KMS-11 (cell line): ENCODE measurements at regions not wholly inside any gene's neighbourhood (a gene's known extent, or its start where the extent isn't known, plus 50 kb on each side); places are given as distances from the start of the nearest gene placed in this dataset.
A peak's percentile ranks its signal among the peaks of the same experiment; 100 is the strongest.

Experiments
- H2AFZ ChIP-seq: fragments of 200-600 bp; sonication (generic); 2 replicates; pipeline ENCODE4 v1.6.1; 2016; ENCODE audit warnings: antibody characterized with exemption, mixed run types, low read depth
- H3K27ac ChIP-seq: fragments of 200-600 bp; sonication (generic); 2 replicates; pipeline ENCODE4 v1.6.1; 2016; ENCODE audit warnings: mild to moderate bottlenecking, mixed run types
- H3K27me3 ChIP-seq: fragments of 200-600 bp; sonication (generic); 2 replicates; pipeline ENCODE4 v1.6.1; 2017; ENCODE audit warnings: mild to moderate bottlenecking, low read depth, mixed run types, moderate library complexity; ENCODE audit not compliant: insufficient read depth
- H3K36me3 ChIP-seq: fragments of 200-600 bp; sonication (generic); 2 replicates; pipeline ENCODE4 v1.6.1; 2017; ENCODE audit warnings: mild to moderate bottlenecking, mixed run types; ENCODE audit not compliant: insufficient read depth
- H3K4me1 ChIP-seq: fragments of 200-600 bp; sonication (generic); 2 replicates; pipeline ENCODE4 v1.6.1; 2016; ENCODE audit warnings: mild to moderate bottlenecking, low read depth, mixed run types; ENCODE audit not compliant: poor library complexity, severe bottlenecking
- H3K4me2 ChIP-seq: fragments of 200-600 bp; sonication (generic); 2 replicates; pipeline ENCODE4 v1.7.0; 2016; ENCODE audit warnings: mild to moderate bottlenecking, mixed run types
- H3K4me3 ChIP-seq: fragments of 200-600 bp; sonication (generic); IDR thresholded peaks from 2 replicates; pipeline ENCODE4 v1.6.1; 2017; ENCODE audit warnings: low read depth, low read length, mixed read lengths; ENCODE audit not compliant: insufficient read depth
- H3K79me2 ChIP-seq: fragments of 200-600 bp; sonication (generic); 2 replicates; pipeline ENCODE4 v1.6.1; 2016; ENCODE audit warnings: low read depth, mixed run types; ENCODE audit not compliant: insufficient read depth
- H3K9ac ChIP-seq: fragments of 200-600 bp; sonication (generic); 2 replicates; pipeline ENCODE4 v1.6.1; 2016; ENCODE audit warnings: mild to moderate bottlenecking, mixed run types
- H4K20me1 ChIP-seq: fragments of 200-600 bp; sonication (generic); 2 replicates; pipeline ENCODE4 v1.6.1; 2016; ENCODE audit warnings: mild to moderate bottlenecking, mixed run types; ENCODE audit not compliant: insufficient read depth
- TF ChIP-seq, protein P1 (sequence below): fragments of 200-600 bp; sonication (generic); conservative IDR thresholded peaks from 2 replicates; pipeline ENCODE4 v1.6.1; 2017; ENCODE audit warnings: low read depth, mild to moderate bottlenecking, antibody characterized with exemption, low read length, moderate library complexity, mixed read lengths

- H3K4me1 ChIP-seq, result no peaks in the 10 kb centered on the region
- H3K4me3 ChIP-seq, result no peak overlapping the region
- H3K27me3 ChIP-seq, result peaks cover 6% of the 10 kb centered on the region; the same call in 1 of the 2 replicates
- H3K79me2 ChIP-seq, result no peaks in the 10 kb centered on the region
- TF ChIP-seq, protein P1, sequence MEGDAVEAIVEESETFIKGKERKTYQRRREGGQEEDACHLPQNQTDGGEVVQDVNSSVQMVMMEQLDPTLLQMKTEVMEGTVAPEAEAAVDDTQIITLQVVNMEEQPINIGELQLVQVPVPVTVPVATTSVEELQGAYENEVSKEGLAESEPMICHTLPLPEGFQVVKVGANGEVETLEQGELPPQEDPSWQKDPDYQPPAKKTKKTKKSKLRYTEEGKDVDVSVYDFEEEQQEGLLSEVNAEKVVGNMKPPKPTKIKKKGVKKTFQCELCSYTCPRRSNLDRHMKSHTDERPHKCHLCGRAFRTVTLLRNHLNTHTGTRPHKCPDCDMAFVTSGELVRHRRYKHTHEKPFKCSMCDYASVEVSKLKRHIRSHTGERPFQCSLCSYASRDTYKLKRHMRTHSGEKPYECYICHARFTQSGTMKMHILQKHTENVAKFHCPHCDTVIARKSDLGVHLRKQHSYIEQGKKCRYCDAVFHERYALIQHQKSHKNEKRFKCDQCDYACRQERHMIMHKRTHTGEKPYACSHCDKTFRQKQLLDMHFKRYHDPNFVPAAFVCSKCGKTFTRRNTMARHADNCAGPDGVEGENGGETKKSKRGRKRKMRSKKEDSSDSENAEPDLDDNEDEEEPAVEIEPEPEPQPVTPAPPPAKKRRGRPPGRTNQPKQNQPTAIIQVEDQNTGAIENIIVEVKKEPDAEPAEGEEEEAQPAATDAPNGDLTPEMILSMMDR, result no peak
- no peaks in the 10 kb centered on the region for H4K20me1 ChIP-seq
- H3K9ac ChIP-seq, result no peak overlapping the region
- H3K36me3 ChIP-seq, result no peaks in the 10 kb centered on the region
- no peak overlapping the region for H3K4me2 ChIP-seq
- H2AFZ ChIP-seq, result no peak overlapping the region
- H3K27ac ChIP-seq, result no peak overlapping the region
These were observed 50.4 kb upstream of the GGTA1 start for GRCh38 chr9:121550041-121550440.

DNA sequence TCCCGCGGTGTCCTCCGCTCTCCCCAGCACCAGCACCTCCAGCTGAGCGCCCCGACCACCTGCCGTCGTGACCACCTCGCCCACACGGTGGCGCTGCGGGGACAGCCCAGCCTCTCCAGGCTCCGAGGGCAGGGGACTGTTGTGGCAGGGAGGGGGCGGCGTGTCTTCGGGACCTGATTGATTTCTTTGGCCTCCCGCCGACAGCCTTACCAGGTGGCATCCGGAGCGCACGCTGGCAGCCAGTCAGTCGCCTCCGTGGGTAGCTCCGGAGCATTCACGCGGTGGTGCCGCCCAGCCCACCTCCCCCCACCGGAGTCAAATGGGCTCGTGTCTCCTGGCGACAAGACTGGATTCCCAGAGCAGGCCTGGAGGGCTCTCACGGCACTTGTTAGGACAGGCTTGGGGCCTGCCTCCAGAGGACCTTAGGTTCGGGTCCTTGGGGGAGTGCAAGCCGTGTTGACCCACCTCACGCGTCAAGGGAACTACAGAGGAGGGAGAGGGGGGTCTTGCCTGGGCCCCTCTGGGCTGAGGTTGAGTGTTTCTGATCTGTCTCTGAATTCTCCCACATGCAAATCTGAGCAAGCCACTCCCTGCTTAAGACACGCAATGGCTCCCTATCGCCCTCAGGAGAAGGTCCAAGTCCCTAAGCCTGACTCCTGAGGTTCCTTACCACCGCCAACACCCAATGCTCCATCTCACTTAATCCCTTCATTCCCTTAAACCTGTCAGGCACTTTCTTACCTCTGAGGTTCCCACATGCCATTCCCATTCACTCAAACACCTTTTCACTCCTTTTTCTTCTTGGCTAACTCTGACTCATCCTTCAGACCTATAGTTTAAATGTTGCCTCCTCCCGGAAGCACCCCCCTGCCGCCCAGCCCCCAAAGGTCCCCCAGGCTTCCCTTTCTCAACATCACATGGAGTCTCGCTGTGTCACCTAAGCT is 51.2 kb upstream of the GGTA1 start:
- Histone ChIP-seq H3K4me3 (no peak overlapping the region), H3K4me1 (no peaks in the 10 kb centered on the region), H2AFZ (no peak overlapping the region), H3K27me3 (peaks cover 6% of the 10 kb centered on the region; the same call in 1 of the 2 replicates), H3K4me2 (0 out of 2 replicates have a peak overlapping the region, but pooled peaks have one; percentile 45), H3K36me3 (no peaks in the 10 kb centered on the region), H3K27ac (no peak overlapping the region), H3K9ac (no peak overlapping the region), H3K79me2 (no peaks in the 10 kb centered on the region), H4K20me1 (no peaks in the 10 kb centered on the region)
- TF ChIP-seq, protein P1, result peak; percentile 87

GRCh38 chr9:121551985-121552753 is 52.5 kb upstream of the GGTA1 start:
- Histone ChIP-seq H4K20me1 (no peaks in the 10 kb centered on the region), H3K4me3 (no peak overlapping the region), H3K4me1 (no peaks in the 10 kb centered on the region), H3K79me2 (no peaks in the 10 kb centered on the region), H3K27me3 (0 out of 2 replicates have a peak, but pooled peaks cover 1% of the 10 kb centered on the region), H3K4me2 (no peak overlapping the region), H2AFZ (no peak overlapping the region), H3K27ac (no peak overlapping the region), H3K9ac (no peak overlapping the region), H3K36me3 (no peaks in the 10 kb centered on the region)
- TF ChIP-seq, protein P1, result no peak

GRCh38 chr9:121556082-121556481 is 56.4 kb upstream of the GGTA1 start:
- H3K4me2 ChIP-seq, result no peak overlapping the region
- no peaks in the 10 kb centered on the region for H4K20me1 ChIP-seq
- no peak overlapping the region for H3K4me3 ChIP-seq
- no peaks in the 10 kb centered on the region for H3K27me3 ChIP-seq
- TF ChIP-seq, protein P1, result no peak
- no peak overlapping the region for H3K9ac ChIP-seq
- no peak overlapping the region for H3K27ac ChIP-seq
- no peaks in the 10 kb centered on the region for H3K36me3 ChIP-seq
- no peak overlapping the region for H2AFZ ChIP-seq
- no peaks in the 10 kb centered on the region for H3K79me2 ChIP-seq
- no peaks in the 10 kb centered on the region for H3K4me1 ChIP-seq
